GM18870 (cell line): ENCODE measurements at regions not wholly inside any gene's neighbourhood (a gene's known extent, or its start where the extent isn't known, plus 50 kb on each side); places are given as distances from the start of the nearest gene placed in this dataset.

ENCODE experiments used
- ATAC-seq: cut with Tn5 transposase; IDR thresholded peaks from one replicate; pipeline ENCODE4 v1.9.1; 2021; ENCODE audit warnings: moderate library complexity; ENCODE audit not compliant: unreplicated experiment

GRCh38 chr2:23241121-23241520 is 143.9 kb upstream of the KLHL29 start:
- ATAC-seq, result no peak

- ATAC-seq, result no peak
Measured at GRCh38 chr2:23241611-23242245, 143.3 kb upstream of the KLHL29 start.

GRCh38 chr2:23243073-23243659 is 141.8 kb upstream of the KLHL29 start:
- no peak for ATAC-seq

DNA sequence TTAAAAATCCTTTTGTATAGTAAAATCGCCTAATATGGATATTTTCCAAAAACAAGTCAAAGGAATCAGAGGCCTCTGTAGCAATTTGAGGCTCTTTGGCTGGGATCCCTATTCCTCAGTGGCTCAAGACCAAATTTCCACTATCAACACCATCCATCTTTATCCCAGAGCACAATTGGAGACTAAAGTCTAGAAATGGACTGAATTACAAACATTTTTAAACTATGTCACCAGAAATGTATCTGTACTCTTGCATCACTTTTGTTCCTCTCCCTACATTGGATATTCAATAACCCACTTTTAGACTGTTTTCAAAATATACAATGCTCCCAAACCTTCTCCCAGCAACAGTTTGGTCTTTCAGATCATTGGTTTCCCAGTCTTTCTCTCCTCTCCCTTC is 140.4 kb upstream of the KLHL29 start:
- ATAC-seq, result no peak

GRCh38 chr2:23246992-23247683 is 137.8 kb upstream of the KLHL29 start:
- ATAC-seq, result no peak

DNA sequence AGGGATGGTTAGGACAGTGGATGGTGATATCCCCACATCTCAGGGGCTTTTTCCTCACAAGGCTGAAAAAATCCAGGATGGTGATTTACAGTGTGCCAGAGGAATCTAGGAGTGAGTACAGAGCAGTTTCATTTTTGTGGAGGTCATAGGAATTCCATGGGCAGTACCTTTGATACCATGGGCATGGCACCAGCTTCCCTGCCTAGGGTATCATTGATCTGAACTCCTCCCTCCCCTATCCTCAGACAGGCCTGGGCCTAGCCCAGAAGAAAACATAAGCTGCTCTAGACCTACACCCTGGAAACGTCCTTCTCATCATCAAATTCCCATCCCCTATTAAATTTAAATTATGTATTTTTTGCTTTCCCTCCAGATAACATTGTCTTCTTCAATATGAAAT is 136.3 kb upstream of the KLHL29 start:
- ATAC-seq, result no peak

GRCh38 chr2:23249348-23249747 is 135.6 kb upstream of the KLHL29 start:
- ATAC-seq, result no peak

GRCh38 chr2:23250371-23250770 is 134.6 kb upstream of the KLHL29 start:
- ATAC-seq, result no peak

DNA sequence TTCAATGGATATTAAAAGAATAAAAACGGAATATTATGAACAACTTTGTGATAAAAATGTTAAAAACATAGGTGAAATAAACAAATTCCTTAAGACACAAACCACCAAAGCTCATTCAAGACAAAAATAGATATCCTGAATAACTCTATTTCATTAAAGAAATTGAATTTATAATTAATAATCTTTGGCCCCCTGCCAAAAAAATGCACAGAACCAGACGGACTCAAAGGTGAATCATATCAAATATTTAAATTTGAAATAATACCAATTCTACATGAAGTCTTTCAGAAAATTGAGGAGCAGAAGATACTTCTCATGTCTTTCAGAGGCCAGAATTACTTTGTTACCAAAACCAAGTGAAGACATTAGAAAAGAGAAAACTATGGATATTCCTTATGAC is 128.3 kb upstream of the KLHL29 start:
- no peak for ATAC-seq

- ATAC-seq, result no peak
Measured at GRCh38 chr2:23260621-23261020, 124.4 kb upstream of the KLHL29 start.

- no peak for ATAC-seq
Measured at GRCh38 chr2:23268467-23269263, 116.3 kb upstream of the KLHL29 start.

GRCh38 chr2:23269747-23270146 is 115.2 kb upstream of the KLHL29 start:
- no peak for ATAC-seq

DNA sequence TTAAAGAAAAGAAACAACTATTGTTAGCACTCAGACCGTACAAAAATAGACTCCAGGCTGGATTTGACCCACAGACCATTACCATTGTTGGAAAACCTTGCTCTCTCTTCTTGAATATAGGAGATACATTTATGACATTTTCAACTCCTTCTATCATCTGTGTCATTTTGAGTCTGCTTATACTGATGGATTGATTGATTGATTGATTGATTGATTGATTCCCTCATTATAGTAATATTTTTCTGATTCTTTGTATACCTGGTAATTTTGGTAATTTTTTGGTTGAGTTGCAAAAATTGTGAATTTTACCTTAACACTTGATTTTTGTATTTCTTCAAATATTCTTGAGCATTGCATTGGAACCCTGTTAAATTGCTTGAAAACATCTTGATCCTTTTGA is 114.2 kb upstream of the KLHL29 start:
- ATAC-seq, result no peak

GRCh38 chr2:23271230-23271629 is 113.7 kb upstream of the KLHL29 start:
- no peak for ATAC-seq

- no peak for ATAC-seq
Measured at GRCh38 chr2:23273786-23274185, 111.2 kb upstream of the KLHL29 start.

- no peak for ATAC-seq
Measured at GRCh38 chr2:23280401-23280800, 104.6 kb upstream of the KLHL29 start.

DNA sequence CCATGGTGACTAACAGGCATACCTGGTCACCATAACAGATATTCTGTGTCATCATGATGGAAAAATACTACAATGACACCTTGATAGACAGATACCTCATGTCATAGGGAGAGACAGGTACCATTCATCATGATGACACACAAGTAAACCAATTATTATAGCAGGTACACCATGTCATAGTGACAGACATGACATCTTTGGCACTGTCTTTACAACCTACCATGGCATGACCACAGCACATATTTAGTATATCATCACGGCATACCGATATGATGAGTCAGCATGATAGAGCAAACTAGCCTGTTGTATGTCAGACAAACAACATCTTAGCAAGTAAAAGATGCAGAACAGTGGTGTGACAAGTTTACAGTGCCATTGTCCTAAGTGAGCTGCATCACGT is 101.3 kb upstream of the KLHL29 start:
- no peak for ATAC-seq

- ATAC-seq, result no peak
Measured at GRCh38 chr2:23285091-23285800, 99.7 kb upstream of the KLHL29 start.

DNA sequence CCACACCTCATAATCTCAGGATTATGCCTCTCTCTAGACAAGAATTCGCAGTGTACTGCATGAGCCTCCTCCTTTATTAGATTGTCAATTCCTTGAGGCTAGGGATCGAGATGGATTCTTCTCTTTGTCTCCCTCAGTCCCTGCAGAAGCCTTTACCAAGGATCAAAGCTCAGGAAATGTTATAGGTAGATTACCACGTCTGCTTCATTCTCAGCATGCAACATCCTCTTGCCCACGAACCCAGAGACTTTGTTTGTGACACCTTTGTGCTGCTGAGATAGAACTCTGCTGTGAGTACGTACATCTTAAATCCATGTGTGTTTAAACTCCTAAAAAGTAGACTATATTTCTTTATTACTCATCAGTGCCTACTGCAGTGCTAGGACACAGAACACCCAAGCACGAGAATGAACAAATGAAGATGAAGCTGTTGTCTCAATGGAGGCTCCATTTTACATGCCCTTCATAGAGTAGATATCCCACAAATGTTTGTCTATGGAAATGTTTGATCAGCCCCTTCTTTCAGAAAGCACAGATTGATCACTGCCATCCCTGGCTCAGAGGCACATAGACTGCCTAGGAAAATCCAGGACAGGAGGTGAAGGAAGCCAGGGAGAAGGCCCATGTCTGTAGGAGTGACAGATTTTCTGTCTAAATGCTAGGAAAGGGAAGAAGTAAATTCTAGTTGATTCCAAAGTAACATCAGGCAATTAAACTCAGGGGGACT is 98.8 kb upstream of the KLHL29 start:
- ATAC-seq, result no peak
